ENCODE measurements at regions not wholly inside any gene's neighbourhood (a gene's known extent, or its start where the extent isn't known, plus 50 kb on each side); places are given as distances from the start of the nearest gene placed in this dataset.

GRCh38 chr12:98074286-98074685 lies 441.1 kb upstream of the TMPO start:
- no peaks in the 10 kb centered on the region for H3K79me2 ChIP-seq (ENCODE audit: insufficient read depth, low read depth, low read length)
- H3K9me2 ChIP-seq (ENCODE audit: insufficient read depth, low read length): no peaks in the 10 kb centered on the region
- no peak for DNase-seq (ENCODE audit: low spot score)
- H3K4me3 ChIP-seq (ENCODE audit: low read depth, low read length, poor library complexity, severe bottlenecking): no peak overlapping the region
- TF ChIP-seq CTCF (conservative IDR thresholded peaks at IDR 0.05; ENCODE audit: low read length) (no peak), EZH2phosphoT487 (IDR thresholded peaks at IDR 0.05; ENCODE audit: borderline replicate concordance, low read depth, low read length) (no peak)
- H3K4me1 ChIP-seq (ENCODE audit: insufficient read depth, low read length, poor library complexity, severe bottlenecking): no peaks in the 10 kb centered on the region
- intact Hi-C loops (cut with micrococcal nuclease; ENCODE audit: unreplicated experiment): no loop called here
- no peaks in the 10 kb centered on the region for H3K9me3 ChIP-seq (ENCODE audit: low read length)
- POLR2A ChIA-PET: no interaction called here
- no peak overlapping the region for H3K27ac ChIP-seq (ENCODE audit: low read depth, low read length, poor library complexity, severe bottlenecking)
- no peak overlapping the region for H3K4me2 ChIP-seq (ENCODE audit: low read length)
- H3K36me3 ChIP-seq (ENCODE audit: insufficient read depth, low read length): no peaks in the 10 kb centered on the region
- BruUV-seq (replicated peaks): no TSS peak
- H2AFZ ChIP-seq (ENCODE audit: low read length): no peak overlapping the region
- H4K20me1 ChIP-seq (ENCODE audit: insufficient read depth, low read length): no peaks in the 10 kb centered on the region
- CTCF ChIA-PET (ENCODE audit: unreplicated experiment): no interaction called here

GRCh38 chr12:98084391-98084790 lies 431.0 kb upstream of the TMPO start:
- no peak for DNase-seq (ENCODE audit: low spot score)
- no peak overlapping the region for H3K27ac ChIP-seq (ENCODE audit: low read depth, low read length, poor library complexity, severe bottlenecking)
- H2AFZ ChIP-seq (ENCODE audit: low read length): no peak overlapping the region
- ChIA-PET POLR2A (no interaction called here), CTCF (ENCODE audit: unreplicated experiment) (no interaction called here)
- no peaks in the 10 kb centered on the region for H3K9me2 ChIP-seq (ENCODE audit: insufficient read depth, low read length)
- TF ChIP-seq EZH2phosphoT487 (IDR thresholded peaks at IDR 0.05; ENCODE audit: borderline replicate concordance, low read depth, low read length) (no peak), CTCF (conservative IDR thresholded peaks at IDR 0.05; ENCODE audit: low read length) (no peak)
- H3K4me2 ChIP-seq (ENCODE audit: low read length): no peak overlapping the region
- H3K36me3 ChIP-seq (ENCODE audit: insufficient read depth, low read length): no peaks in the 10 kb centered on the region
- no peak overlapping the region for H3K4me3 ChIP-seq (ENCODE audit: low read depth, low read length, poor library complexity, severe bottlenecking)
- H3K4me1 ChIP-seq (ENCODE audit: insufficient read depth, low read length, poor library complexity, severe bottlenecking): no peaks in the 10 kb centered on the region
- no peaks in the 10 kb centered on the region for H3K79me2 ChIP-seq (ENCODE audit: insufficient read depth, low read depth, low read length)
- no peaks in the 10 kb centered on the region for H4K20me1 ChIP-seq (ENCODE audit: insufficient read depth, low read length)
- intact Hi-C loops (cut with micrococcal nuclease; ENCODE audit: unreplicated experiment): no loop called here
- BruUV-seq (replicated peaks): no TSS peak
- H3K9me3 ChIP-seq (ENCODE audit: low read length): no peaks in the 10 kb centered on the region

GRCh38 chr12:98085046-98085755 lies 430.2 kb upstream of the TMPO start:
- H3K27ac ChIP-seq (ENCODE audit: low read depth, low read length, poor library complexity, severe bottlenecking): no peak overlapping the region
- no peaks in the 10 kb centered on the region for H3K4me1 ChIP-seq (ENCODE audit: insufficient read depth, low read length, poor library complexity, severe bottlenecking)
- no TSS peak for BruUV-seq (replicated peaks)
- H3K79me2 ChIP-seq (ENCODE audit: insufficient read depth, low read depth, low read length): no peaks in the 10 kb centered on the region
- no peak overlapping the region for H2AFZ ChIP-seq (ENCODE audit: low read length)
- CTCF ChIA-PET (ENCODE audit: unreplicated experiment): no interaction called here
- DNase-seq (ENCODE audit: low spot score): no peak
- no peaks in the 10 kb centered on the region for H3K9me3 ChIP-seq (ENCODE audit: low read length)
- TF ChIP-seq EZH2phosphoT487 (IDR thresholded peaks at IDR 0.05; ENCODE audit: borderline replicate concordance, low read depth, low read length): no peak
- no peak for TF ChIP-seq CTCF (conservative IDR thresholded peaks at IDR 0.05; ENCODE audit: low read length)
- H3K4me3 ChIP-seq (ENCODE audit: low read depth, low read length, poor library complexity, severe bottlenecking): no peak overlapping the region
- POLR2A ChIA-PET: interaction anchor here (0.5 to 0.6 kb wide), 2 partner anchors 142 to 225 kb away, joined by 3 to 4 read pairs; no protein-coding TSS in a partner anchor
- H3K4me2 ChIP-seq (ENCODE audit: low read length): no peak overlapping the region
- H3K9me2 ChIP-seq (ENCODE audit: insufficient read depth, low read length): no peaks in the 10 kb centered on the region
- H3K36me3 ChIP-seq (ENCODE audit: insufficient read depth, low read length): no peaks in the 10 kb centered on the region
- intact Hi-C loops (cut with micrococcal nuclease; ENCODE audit: unreplicated experiment): no loop called here
- no peaks in the 10 kb centered on the region for H4K20me1 ChIP-seq (ENCODE audit: insufficient read depth, low read length)
